ENCODE measurements at regions not wholly inside any gene's neighbourhood (a gene's known extent, or its start where the extent isn't known, plus 50 kb on each side); places are given as distances from the start of the nearest gene placed in this dataset.
A peak's percentile ranks its signal among the peaks of the same experiment; 100 is the strongest.

- FAIRE-seq (no peak), DNase-seq (ENCODE audit: low read depth, low spot score) (peak; percentile 7)
- H2AFZ ChIP-seq (ENCODE audit: control insufficient read depth, low read length), result no peak overlapping the region
- dilution Hi-C loops (cut with MboI; ENCODE audit: extremely low pct_ligation_motif_present, low sequenced_read_pairs), result no loop called here
- no peaks in the 10 kb centered on the region for H3K27me3 ChIP-seq (ENCODE audit: control insufficient read depth, extremely low read depth, insufficient read depth, low read length)
- H3K4me2 ChIP-seq (ENCODE audit: control insufficient read depth, extremely low read depth, insufficient read depth, low read depth, low read length), result no peak overlapping the region
- H3K36me3 ChIP-seq (ENCODE audit: control insufficient read depth in 2 of 2, extremely low read depth in 1 of 2, insufficient read depth in 2 of 2, low read length in 2 of 2), result no peaks in the 10 kb centered on the region
- no peak overlapping the region for H3K4me3 ChIP-seq (ENCODE audit: control insufficient read depth in 2 of 3, extremely low read depth in 1 of 3, insufficient read depth in 2 of 3, low read depth in 1 of 3, low read length in 3 of 3)
- H3K27ac ChIP-seq (ENCODE audit: control insufficient read depth, insufficient read depth, low read length), result no peak overlapping the region
- no peak overlapping the region for H3K9ac ChIP-seq (ENCODE audit: control insufficient read depth, extremely low read depth, insufficient read depth, low read length)
- H4K20me1 ChIP-seq (ENCODE audit: control insufficient read depth, extremely low read depth, insufficient read depth, low read length), result no peaks in the 10 kb centered on the region
- TF ChIP-seq CTCF (optimal IDR thresholded peaks at IDR 0.05 in 1 of 3, IDR thresholded peaks at IDR 0.05 in 1 of 3, conservative IDR thresholded peaks at IDR 0.05 in 1 of 3; ENCODE audit: extremely low read depth in 1 of 3, insufficient read depth in 2 of 3, low read length in 3 of 3) (peak; percentile 31 to 59 (median 48)), EZH2 (IDR thresholded peaks at IDR 0.05; ENCODE audit: low read length) (no peak)
- no peaks in the 10 kb centered on the region for H3K9me3 ChIP-seq (ENCODE audit: control insufficient read depth, low read depth, low read length)
- no peaks in the 10 kb centered on the region for H3K4me1 ChIP-seq (ENCODE audit: control insufficient read depth, extremely low read depth, insufficient read depth, low read length)
- no peaks in the 10 kb centered on the region for H3K79me2 ChIP-seq (ENCODE audit: control insufficient read depth, insufficient read depth, low read length)
- H3K9me1 ChIP-seq (ENCODE audit: control insufficient read depth, extremely low read depth, insufficient read depth, low read length), result no peaks in the 10 kb centered on the region
Measured at GRCh38 chr6:166786704-166787293, 159.7 kb upstream of the RPS6KA2 start.

GRCh38 chr6:166785131-166785530 is 158.1 kb upstream of the RPS6KA2 start:
- no peaks in the 10 kb centered on the region for H3K36me3 ChIP-seq (ENCODE audit: control insufficient read depth in 2 of 2, extremely low read depth in 1 of 2, insufficient read depth in 2 of 2, low read length in 2 of 2)
- H4K20me1 ChIP-seq (ENCODE audit: control insufficient read depth, extremely low read depth, insufficient read depth, low read length), result no peaks in the 10 kb centered on the region
- FAIRE-seq (no peak), DNase-seq (ENCODE audit: low read depth, low spot score) (no peak)
- no peaks in the 10 kb centered on the region for H3K27me3 ChIP-seq (ENCODE audit: control insufficient read depth, extremely low read depth, insufficient read depth, low read length)
- H3K9me3 ChIP-seq (ENCODE audit: control insufficient read depth, low read depth, low read length), result no peaks in the 10 kb centered on the region
- H3K4me1 ChIP-seq (ENCODE audit: control insufficient read depth, extremely low read depth, insufficient read depth, low read length), result no peaks in the 10 kb centered on the region
- no peaks in the 10 kb centered on the region for H3K9me1 ChIP-seq (ENCODE audit: control insufficient read depth, extremely low read depth, insufficient read depth, low read length)
- dilution Hi-C loops (cut with MboI; ENCODE audit: extremely low pct_ligation_motif_present, low sequenced_read_pairs), result no loop called here
- H3K27ac ChIP-seq (ENCODE audit: control insufficient read depth, insufficient read depth, low read length), result no peak overlapping the region
- H3K4me2 ChIP-seq (ENCODE audit: control insufficient read depth, extremely low read depth, insufficient read depth, low read depth, low read length), result no peak overlapping the region
- H2AFZ ChIP-seq (ENCODE audit: control insufficient read depth, low read length), result no peak overlapping the region
- H3K9ac ChIP-seq (ENCODE audit: control insufficient read depth, extremely low read depth, insufficient read depth, low read length), result no peak overlapping the region
- no peak for TF ChIP-seq EZH2 (IDR thresholded peaks at IDR 0.05; ENCODE audit: low read length)
- H3K79me2 ChIP-seq (ENCODE audit: control insufficient read depth, insufficient read depth, low read length), result no peaks in the 10 kb centered on the region
- no peak overlapping the region for H3K4me3 ChIP-seq (ENCODE audit: control insufficient read depth in 2 of 3, extremely low read depth in 1 of 3, insufficient read depth in 2 of 3, low read depth in 1 of 3, low read length in 3 of 3)

GRCh38 chr6:166784691-166785090 is 157.6 kb upstream of the RPS6KA2 start:
- Histone ChIP-seq H2AFZ (ENCODE audit: control insufficient read depth, low read length) (no peak overlapping the region), H3K36me3 (ENCODE audit: control insufficient read depth in 2 of 2, extremely low read depth in 1 of 2, insufficient read depth in 2 of 2, low read length in 2 of 2) (no peaks in the 10 kb centered on the region), H3K9me1 (ENCODE audit: control insufficient read depth, extremely low read depth, insufficient read depth, low read length) (no peaks in the 10 kb centered on the region), H3K9ac (ENCODE audit: control insufficient read depth, extremely low read depth, insufficient read depth, low read length) (no peak overlapping the region), H4K20me1 (ENCODE audit: control insufficient read depth, extremely low read depth, insufficient read depth, low read length) (no peaks in the 10 kb centered on the region), H3K4me1 (ENCODE audit: control insufficient read depth, extremely low read depth, insufficient read depth, low read length) (no peaks in the 10 kb centered on the region), H3K27ac (ENCODE audit: control insufficient read depth, insufficient read depth, low read length) (no peak overlapping the region), H3K79me2 (ENCODE audit: control insufficient read depth, insufficient read depth, low read length) (no peaks in the 10 kb centered on the region), H3K4me3 (ENCODE audit: control insufficient read depth in 2 of 3, extremely low read depth in 1 of 3, insufficient read depth in 2 of 3, low read depth in 1 of 3, low read length in 3 of 3) (no peak overlapping the region), H3K27me3 (ENCODE audit: control insufficient read depth, extremely low read depth, insufficient read depth, low read length) (no peaks in the 10 kb centered on the region), H3K9me3 (ENCODE audit: control insufficient read depth, low read depth, low read length) (no peaks in the 10 kb centered on the region), H3K4me2 (ENCODE audit: control insufficient read depth, extremely low read depth, insufficient read depth, low read depth, low read length) (no peak overlapping the region)
- no peak for FAIRE-seq
- TF ChIP-seq EZH2 (IDR thresholded peaks at IDR 0.05; ENCODE audit: low read length), result no peak
- no peak for TF ChIP-seq CTCF (optimal IDR thresholded peaks at IDR 0.05 in 1 of 3, IDR thresholded peaks at IDR 0.05 in 1 of 3, conservative IDR thresholded peaks at IDR 0.05 in 1 of 3; ENCODE audit: extremely low read depth in 1 of 3, insufficient read depth in 2 of 3, low read length in 3 of 3)
- dilution Hi-C loops (cut with MboI; ENCODE audit: extremely low pct_ligation_motif_present, low sequenced_read_pairs), result no loop called here
- DNase-seq (ENCODE audit: low read depth, low spot score), result no peak

All from keratinocyte (primary cell).